ENCODE measurements at regions not wholly inside any gene's neighbourhood (a gene's known extent, or its start where the extent isn't known, plus 50 kb on each side); places are given as distances from the start of the nearest gene placed in this dataset.

DNA sequence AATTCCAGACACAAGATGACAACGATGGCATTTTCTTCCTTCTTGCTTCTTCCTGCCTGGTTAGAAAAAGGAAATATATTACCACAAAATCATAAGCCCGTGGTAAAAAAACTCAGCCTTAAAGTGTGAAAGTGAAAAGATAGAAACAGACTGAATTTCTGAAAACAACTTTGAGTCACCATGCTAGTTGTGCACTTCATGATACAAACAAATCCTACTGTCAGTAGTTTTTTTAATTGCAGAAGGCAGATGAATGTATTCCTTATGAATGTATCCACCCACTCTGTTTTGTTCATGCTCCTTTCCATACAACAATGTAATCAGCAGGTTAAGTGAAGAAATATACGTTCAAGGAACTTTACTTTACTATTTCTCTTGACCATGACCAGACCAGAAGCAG, 1144.7 kb downstream of the OTOL1 start:
- H3K4me1 ChIP-seq (ENCODE audit: insufficient read depth, low read length), result no peaks in the 10 kb centered on the region
- H3F3A ChIP-seq (ENCODE audit: low read length, unreplicated experiment), result no peaks in the 10 kb centered on the region
- ChIA-PET POLR2A (ENCODE audit: unreplicated experiment) (no interaction called here), CTCF (no interaction called here)
- no peak for DNase-seq
- no peak overlapping the region for H2AFZ ChIP-seq (ENCODE audit: low read length)
- H3K27ac ChIP-seq (ENCODE audit: low read length), result no peak overlapping the region
- H3K36me3 ChIP-seq (ENCODE audit: low read depth, low read length), result no peaks in the 10 kb centered on the region
- BruUV-seq (replicated peaks), result no TSS peak
- H3K79me2 ChIP-seq (ENCODE audit: low read length), result no peaks in the 10 kb centered on the region
- no peak for ATAC-seq
- H4K20me1 ChIP-seq (ENCODE audit: low read length), result no peaks in the 10 kb centered on the region
- intact Hi-C loops (cut with micrococcal nuclease), result no loop called here
- no peak overlapping the region for H3K4me2 ChIP-seq (ENCODE audit: low read length)
- H3K9me3 ChIP-seq (ENCODE audit: low read length), result no peaks in the 10 kb centered on the region; the same call in 1 of the 2 replicates
- no peak overlapping the region for H3K4me3 ChIP-seq (ENCODE audit: low read length)
- TF ChIP-seq EZH2phosphoT487 (IDR thresholded peaks at IDR 0.05; ENCODE audit: borderline replicate concordance, low read length) (no peak), EZH2 (IDR thresholded peaks at IDR 0.05; ENCODE audit: low read length, unreplicated experiment) (no peak)
- TF ChIP-seq, protein P1, sequence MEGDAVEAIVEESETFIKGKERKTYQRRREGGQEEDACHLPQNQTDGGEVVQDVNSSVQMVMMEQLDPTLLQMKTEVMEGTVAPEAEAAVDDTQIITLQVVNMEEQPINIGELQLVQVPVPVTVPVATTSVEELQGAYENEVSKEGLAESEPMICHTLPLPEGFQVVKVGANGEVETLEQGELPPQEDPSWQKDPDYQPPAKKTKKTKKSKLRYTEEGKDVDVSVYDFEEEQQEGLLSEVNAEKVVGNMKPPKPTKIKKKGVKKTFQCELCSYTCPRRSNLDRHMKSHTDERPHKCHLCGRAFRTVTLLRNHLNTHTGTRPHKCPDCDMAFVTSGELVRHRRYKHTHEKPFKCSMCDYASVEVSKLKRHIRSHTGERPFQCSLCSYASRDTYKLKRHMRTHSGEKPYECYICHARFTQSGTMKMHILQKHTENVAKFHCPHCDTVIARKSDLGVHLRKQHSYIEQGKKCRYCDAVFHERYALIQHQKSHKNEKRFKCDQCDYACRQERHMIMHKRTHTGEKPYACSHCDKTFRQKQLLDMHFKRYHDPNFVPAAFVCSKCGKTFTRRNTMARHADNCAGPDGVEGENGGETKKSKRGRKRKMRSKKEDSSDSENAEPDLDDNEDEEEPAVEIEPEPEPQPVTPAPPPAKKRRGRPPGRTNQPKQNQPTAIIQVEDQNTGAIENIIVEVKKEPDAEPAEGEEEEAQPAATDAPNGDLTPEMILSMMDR (conservative IDR thresholded peaks at IDR 0.05; ENCODE audit: low read depth, low read length), result no peak
- H3K9me2 ChIP-seq (replicated peaks; ENCODE audit: low read length), result no peaks in the 10 kb centered on the region
- no peaks in the 10 kb centered on the region for H3K27me3 ChIP-seq (ENCODE audit: low read length)
- H3K9ac ChIP-seq (ENCODE audit: low read length), result no peak overlapping the region

DNA sequence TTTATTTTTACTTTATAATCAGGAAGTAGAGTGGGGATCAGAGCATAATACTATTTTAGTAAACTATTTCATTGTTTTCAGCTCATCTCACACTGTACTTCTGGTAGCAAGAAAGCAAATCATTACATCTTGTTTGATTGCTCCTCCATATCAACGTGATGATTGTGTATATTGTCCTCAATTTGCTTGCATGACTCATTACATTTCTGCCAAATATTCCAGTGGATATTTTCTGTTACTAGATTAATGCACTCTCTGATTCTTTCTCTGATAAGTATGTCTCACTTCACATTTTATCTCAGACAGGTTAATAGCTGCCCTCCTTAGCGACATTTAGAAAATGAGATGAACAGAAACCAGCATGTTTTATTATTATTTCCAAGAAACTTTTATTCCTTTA, 1145.3 kb downstream of the OTOL1 start:
- Histone ChIP-seq H3K79me2 (ENCODE audit: low read length) (no peaks in the 10 kb centered on the region), H3K27ac (ENCODE audit: low read length) (no peak overlapping the region), H4K20me1 (ENCODE audit: low read length) (no peaks in the 10 kb centered on the region), H3K27me3 (ENCODE audit: low read length) (no peaks in the 10 kb centered on the region), H3K36me3 (ENCODE audit: low read depth, low read length) (no peaks in the 10 kb centered on the region), H3K9ac (ENCODE audit: low read length) (no peak overlapping the region), H3K4me2 (ENCODE audit: low read length) (no peak overlapping the region), H3K9me3 (ENCODE audit: low read length) (peaks cover 3% of the 10 kb centered on the region; the same call in 1 of the 2 replicates), H3K9me2 (replicated peaks; ENCODE audit: low read length) (no peaks in the 10 kb centered on the region), H2AFZ (ENCODE audit: low read length) (no peak overlapping the region), H3F3A (ENCODE audit: low read length, unreplicated experiment) (no peaks in the 10 kb centered on the region), H3K4me3 (ENCODE audit: low read length) (no peak overlapping the region), H3K4me1 (ENCODE audit: insufficient read depth, low read length) (no peaks in the 10 kb centered on the region)
- TF ChIP-seq, protein P1 (conservative IDR thresholded peaks at IDR 0.05; ENCODE audit: low read depth, low read length), result no peak
- TF ChIP-seq EZH2 (IDR thresholded peaks at IDR 0.05; ENCODE audit: low read length, unreplicated experiment), result no peak
- TF ChIP-seq EZH2phosphoT487 (IDR thresholded peaks at IDR 0.05; ENCODE audit: borderline replicate concordance, low read length), result no peak
- POLR2A ChIA-PET (ENCODE audit: unreplicated experiment), result no interaction called here
- CTCF ChIA-PET, result no interaction called here
- intact Hi-C loops (cut with micrococcal nuclease), result no loop called here
- no peak for DNase-seq
- ATAC-seq, result no peak
- BruUV-seq (replicated peaks), result no TSS peak

DNA sequence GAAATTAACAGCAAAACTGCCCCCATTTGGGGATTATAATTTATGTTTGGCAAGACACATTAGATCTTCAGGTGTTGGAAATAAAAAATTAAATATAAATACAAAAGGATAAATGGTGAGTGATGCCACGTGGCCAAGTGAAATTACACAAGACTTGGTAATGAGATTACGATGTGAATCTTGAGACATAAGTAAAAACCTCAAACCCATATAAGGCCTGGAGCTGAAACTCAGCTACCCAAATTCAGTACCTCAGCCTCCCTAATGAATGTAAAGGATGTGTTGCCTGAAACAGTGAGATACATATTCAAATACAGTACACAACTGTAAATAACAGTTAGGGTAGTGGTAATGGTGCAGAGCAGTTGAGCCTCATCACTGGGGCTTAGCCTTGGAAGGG, 1146.6 kb downstream of the OTOL1 start:
- H3K4me3 ChIP-seq (ENCODE audit: low read length), result no peak overlapping the region
- no peaks in the 10 kb centered on the region for H3K9me2 ChIP-seq (replicated peaks; ENCODE audit: low read length)
- CTCF ChIA-PET, result no interaction called here
- TF ChIP-seq EZH2 (IDR thresholded peaks at IDR 0.05; ENCODE audit: low read length, unreplicated experiment) (no peak), EZH2phosphoT487 (IDR thresholded peaks at IDR 0.05; ENCODE audit: borderline replicate concordance, low read length) (no peak)
- TF ChIP-seq, protein P1 (conservative IDR thresholded peaks at IDR 0.05; ENCODE audit: low read depth, low read length), result no peak
- peak overlapping the region; percentile 5; the same call in 1 of the 2 replicates for H2AFZ ChIP-seq (ENCODE audit: low read length)
- no peaks in the 10 kb centered on the region for H3K4me1 ChIP-seq (ENCODE audit: insufficient read depth, low read length)
- H4K20me1 ChIP-seq (ENCODE audit: low read length), result no peaks in the 10 kb centered on the region
- no peak for DNase-seq
- BruUV-seq (replicated peaks), result no TSS peak
- no peaks in the 10 kb centered on the region for H3K36me3 ChIP-seq (ENCODE audit: low read depth, low read length)
- no peak overlapping the region for H3K4me2 ChIP-seq (ENCODE audit: low read length)
- intact Hi-C loops (cut with micrococcal nuclease), result no loop called here
- H3K79me2 ChIP-seq (ENCODE audit: low read length), result no peaks in the 10 kb centered on the region
- no peak overlapping the region for H3K9ac ChIP-seq (ENCODE audit: low read length)
- H3K27me3 ChIP-seq (ENCODE audit: low read length), result no peaks in the 10 kb centered on the region
- H3F3A ChIP-seq (ENCODE audit: low read length, unreplicated experiment), result no peaks in the 10 kb centered on the region
- ATAC-seq, result no peak
- POLR2A ChIA-PET (ENCODE audit: unreplicated experiment), result no interaction called here
- peaks cover 3% of the 10 kb centered on the region; the same call in 1 of the 2 replicates for H3K9me3 ChIP-seq (ENCODE audit: low read length)
- no peak overlapping the region for H3K27ac ChIP-seq (ENCODE audit: low read length)
